Ovary (tissue), 3 donors: ENCODE measurements at regions not wholly inside any gene's neighbourhood (a gene's known extent, or its start where the extent isn't known, plus 50 kb on each side); places are given as distances from the start of the nearest gene placed in this dataset.

Experiments used
- CTCF ChIP-seq, 3 donors: fragments of 450-650 bp in 2 of 3; fragments of 200-600 bp in 1 of 3; IDR thresholded peaks; one replicate each; pipeline versions ENCODE4 v1.5.1 to v1.8.0; 2016 to 2022; ENCODE audit warnings: antibody characterized with exemption in 3 of 3, mild to moderate bottlenecking in 1 of 3
- POLR2A ChIP-seq: fragments of 450-650 bp; IDR thresholded peaks from one replicate; pipeline ENCODE4 v1.6.1; 2017; ENCODE audit warnings: antibody characterized with exemption, mild to moderate bottlenecking, moderate library complexity
- donor health status: DM: no; HTN: no; CAD: no.

GRCh38 chr3:159620281-159620680 lies 368.4 kb upstream of the IL12A start:
- TF ChIP-seq CTCF (IDR thresholded peaks at IDR 0.05) (no peak), POLR2A (no peak)
